NCI-H1694 (cell line): ENCODE measurements at regions not wholly inside any gene's neighbourhood (a gene's known extent, or its start where the extent isn't known, plus 50 kb on each side); places are given as distances from the start of the nearest gene placed in this dataset.

Source experiments
- DNase-seq: peaks from one replicate; lab custom pipeline; 2025; lab: John Stamatoyannopoulos, UW

DNA sequence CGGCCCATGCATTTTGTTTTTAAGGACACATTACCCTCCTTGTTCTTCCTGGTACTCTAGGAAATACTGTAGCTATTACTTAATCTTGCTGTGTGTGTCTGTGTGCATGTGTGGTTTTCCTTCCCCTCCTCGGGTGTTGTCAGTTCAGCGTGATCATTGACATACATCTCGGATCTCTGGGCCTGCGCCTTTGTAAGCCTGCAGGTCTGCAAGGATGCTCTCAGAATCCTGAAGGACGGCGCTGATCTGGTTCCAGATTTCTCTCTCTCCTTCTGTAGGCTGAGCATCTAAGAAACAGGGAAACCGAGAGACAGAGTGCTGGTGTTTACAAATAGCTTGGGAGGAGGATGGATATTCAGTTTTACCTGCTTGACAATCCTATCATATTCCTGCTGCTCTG is 100.2 kb downstream of the CYRIA start:
- DNase-seq = no peak

DNA sequence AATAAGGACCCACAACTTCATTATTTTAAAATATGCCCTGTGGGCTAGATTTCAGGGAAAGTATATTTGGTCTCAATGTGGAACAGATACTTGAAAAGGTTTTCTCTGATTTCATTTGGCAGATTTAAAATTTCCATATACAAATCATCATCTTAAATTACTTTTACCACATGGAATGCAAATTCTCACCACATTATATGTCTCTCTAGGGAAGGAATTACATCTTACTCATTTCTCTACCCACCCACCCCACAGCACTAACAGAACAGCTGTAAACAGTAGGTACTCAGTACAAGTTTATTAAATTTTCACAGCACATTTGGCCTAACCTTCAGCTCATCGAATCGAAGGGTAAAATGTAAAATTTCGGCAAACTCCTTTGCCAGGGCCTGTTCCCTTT is 104.0 kb downstream of the CYRIA start:
- no peak for DNase-seq

DNA sequence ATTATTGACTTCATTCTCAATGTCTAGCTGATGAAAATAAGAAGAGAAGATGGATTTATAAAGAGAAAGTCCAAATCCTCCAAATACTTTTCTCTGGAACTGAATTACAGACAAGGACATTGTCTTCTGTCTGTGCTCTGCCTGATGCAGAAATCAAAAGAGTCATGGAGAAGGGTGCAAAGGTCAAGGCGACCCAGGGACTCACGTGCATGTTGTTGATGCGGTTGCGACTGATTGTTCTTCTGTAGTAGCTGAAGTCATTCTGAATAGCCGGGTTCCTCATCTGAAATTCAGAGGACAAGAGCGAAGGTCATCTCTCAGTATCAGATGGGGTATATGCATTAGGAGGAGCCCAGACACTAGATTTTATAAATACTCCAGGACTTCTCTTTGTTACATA is 104.4 kb downstream of the CYRIA start:
- no peak for DNase-seq

DNA sequence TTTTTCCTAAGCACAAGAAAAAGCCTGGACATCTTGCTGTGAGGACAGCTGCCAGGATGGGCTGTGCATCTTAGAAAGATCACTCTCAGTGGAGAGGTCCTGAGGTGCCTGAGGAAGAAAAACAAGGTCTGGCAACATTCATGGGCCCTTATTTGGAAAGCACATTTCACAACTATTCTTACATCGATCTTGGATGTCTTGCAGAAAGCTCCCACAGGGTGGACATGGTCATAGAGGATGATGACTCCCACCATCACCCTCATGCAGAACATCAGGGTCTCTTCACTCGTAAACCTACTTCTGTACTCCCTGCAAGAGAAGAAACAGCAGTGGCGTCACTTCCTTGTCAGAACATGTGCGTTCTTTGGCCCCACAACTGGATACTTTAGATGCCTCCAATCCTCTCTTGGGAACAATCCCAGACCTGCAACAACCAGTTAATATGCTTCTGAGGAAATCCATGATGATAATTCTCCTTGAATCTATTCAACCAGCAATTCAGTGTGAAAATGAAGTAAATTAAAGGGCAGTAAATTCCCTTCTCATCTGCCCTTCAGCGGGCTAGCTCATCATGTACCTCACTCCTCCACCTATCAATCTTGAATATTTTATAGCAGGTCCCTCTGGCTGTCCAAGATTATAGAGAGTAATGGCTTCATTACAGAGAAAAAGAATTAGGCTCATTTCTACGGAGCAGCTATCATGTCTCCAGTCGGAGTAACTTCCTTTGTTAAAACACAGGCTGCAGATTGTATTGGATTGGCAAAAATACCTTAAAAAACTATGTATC is 106.2 kb downstream of the CYRIA start:
- DNase-seq = no peak

DNA sequence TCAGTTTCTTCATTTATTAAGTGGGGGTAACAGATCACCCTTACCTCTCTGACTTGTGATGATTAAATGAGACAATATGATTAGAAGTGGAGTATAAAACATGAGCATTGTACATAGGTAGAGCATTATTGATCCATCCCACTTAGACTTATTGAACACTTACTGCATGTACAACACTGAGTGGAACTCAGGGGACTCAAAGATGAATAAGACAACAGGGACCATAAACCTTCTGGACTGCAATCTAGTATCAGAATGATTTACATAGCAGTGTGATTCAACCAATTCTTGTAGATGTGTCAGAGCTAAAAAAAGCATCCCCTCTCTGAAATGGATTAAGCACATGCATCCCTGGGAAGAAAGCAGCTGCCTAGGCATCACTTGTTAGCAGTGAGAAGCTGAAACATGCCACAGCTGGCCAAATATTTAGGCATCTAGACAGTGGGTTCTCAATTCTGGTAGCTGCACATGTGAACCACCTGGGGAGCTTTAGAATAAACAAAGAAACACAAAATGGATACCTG is 111.5 kb downstream of the CYRIA start:
- DNase-seq = no peak

DNA sequence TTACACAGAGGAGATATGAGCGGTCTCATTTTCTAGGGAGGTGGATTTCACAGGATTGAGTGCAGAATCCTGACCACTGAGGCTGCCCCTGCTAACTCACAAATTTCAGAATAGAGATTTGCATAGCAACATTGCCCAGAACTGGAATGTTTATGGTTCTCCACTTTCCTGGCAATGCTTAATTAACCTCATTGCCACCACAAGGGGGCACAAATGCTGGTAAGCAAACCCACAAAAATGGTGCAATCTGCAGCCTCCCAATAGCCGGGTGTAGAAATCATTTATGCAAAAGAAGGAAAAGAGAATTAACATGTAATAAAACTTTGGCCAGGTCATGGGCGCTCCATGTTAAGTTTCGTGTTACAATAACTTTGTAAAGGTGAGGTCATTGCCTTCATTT is 112.4 kb downstream of the CYRIA start:
- peak; percentile 63 for DNase-seq

DNA sequence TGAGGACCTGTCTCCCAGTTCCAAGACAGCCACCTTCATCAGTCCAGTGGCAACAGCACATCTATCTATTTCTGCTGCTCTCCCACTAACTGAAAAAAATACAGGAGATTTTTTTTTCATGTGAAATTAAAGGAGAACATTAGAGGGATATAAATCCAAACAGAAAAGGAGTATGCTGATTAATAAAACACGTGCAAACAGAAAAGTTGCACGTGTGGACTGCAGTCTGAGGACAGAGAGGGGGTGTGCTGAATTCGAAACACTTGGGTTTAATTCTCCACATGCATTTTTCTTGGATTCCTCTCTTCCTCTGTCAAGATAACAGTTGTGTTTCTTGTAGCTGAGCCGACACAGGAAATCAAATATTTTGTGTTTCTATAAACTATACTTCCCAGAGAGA is 113.4 kb downstream of the CYRIA start:
- no peak for DNase-seq

DNA sequence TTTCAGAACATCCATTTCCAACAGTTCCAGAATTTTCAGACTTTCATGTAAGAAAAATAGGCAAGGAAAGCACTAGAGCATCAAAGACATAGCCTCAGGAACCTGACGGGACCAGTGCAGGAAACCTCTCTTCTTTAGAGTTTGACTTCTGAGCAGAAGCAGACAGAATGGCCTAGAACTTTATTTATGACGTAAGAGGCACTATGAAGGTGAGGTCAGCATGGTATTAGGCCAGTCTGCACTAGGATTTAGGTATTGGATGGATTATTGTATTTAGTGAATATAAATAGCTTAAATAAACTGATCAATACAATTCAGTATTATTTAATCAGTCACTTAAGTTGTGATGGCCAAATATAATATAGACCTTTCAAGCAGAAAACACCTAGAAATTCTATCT is 117.6 kb downstream of the CYRIA start:
- DNase-seq = no peak

DNA sequence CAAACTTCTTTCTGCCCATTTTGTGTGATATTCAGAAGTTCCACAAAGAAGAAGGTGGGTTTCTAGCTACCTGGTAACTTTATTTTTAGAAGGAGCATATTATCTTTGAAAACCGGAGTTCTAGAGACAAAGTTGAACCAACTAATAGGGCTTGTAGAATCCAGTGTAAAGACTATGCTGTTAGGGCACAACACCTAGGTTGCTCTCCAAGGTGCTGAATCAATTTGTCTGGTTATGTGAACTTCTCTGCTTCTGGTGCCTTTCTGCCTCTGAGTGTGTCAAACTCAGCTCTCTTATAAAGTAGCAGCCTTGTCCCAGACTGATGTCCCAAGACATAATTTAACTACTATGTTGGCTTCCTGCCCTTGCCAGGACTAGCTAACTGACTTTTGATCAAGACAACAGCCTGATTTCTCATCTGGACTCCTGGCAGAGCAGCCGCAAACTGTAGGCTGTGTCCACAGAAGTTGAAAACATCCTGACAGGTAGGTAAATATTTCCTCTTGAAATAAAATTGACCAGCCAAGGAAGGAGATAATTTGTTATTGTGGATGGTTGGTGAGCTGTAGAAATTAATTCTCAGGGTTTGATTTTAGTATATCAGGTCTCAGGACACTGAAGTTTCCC is 119.4 kb downstream of the CYRIA start:
- no peak for DNase-seq

DNA sequence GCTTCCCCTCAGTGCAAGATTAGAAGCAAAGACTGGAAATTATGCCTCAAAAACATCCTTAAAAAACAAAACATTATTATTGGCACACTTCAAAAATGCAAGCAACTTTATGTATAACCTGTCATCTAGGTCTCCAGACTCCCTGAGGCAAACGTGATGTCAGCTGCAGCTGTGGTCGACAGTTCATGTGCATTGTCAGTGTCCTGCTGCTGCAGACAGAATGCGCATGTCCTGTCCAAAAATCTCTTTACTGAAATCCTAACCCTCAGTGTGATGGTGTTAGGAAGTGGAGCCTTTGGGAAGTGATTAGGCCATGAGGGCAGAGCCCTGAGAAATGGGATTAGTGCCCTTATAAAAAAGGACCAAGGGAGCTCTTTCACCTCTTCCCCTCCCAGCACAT is 126.9 kb downstream of the CYRIA start:
- DNase-seq = no peak

DNA sequence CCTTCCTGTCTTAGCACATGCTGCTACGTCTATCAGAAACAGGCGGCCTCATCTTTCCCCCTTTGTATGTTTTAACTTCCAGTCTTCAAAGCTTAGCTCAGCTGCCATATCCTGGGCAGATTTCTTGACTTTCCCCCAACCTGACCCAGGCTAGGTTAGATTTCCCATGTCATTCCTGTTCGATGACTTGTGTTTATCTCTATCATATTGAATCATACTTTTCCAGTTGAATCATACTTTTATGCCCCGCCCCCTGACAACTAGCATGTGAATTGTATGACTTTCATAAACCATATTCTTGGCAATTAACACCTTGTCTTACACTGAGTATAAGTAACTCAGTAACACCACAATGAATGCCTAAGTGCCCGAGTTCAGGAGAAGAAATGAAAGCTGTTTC is 128.3 kb downstream of the CYRIA start:
- no peak for DNase-seq

DNA sequence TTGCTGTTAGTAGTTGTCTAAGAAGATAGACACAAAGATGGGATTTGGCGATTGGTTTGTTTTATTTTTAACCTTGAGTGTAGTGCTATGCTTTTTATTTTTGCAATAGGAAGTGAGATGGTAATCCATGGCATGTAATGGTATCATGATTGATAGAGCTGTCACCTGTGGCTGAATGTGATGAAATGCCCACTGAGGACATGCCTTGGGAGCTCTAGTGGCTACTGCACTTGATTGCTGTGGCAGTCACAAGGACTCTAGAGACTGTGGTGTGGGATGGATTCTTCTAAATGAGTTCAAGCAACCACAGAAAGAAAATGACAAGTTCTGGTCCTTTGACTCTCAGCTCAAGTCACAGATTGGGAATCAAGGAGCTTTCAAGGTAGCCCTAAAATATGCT is 139.4 kb downstream of the CYRIA start:
- DNase-seq = no peak

DNA sequence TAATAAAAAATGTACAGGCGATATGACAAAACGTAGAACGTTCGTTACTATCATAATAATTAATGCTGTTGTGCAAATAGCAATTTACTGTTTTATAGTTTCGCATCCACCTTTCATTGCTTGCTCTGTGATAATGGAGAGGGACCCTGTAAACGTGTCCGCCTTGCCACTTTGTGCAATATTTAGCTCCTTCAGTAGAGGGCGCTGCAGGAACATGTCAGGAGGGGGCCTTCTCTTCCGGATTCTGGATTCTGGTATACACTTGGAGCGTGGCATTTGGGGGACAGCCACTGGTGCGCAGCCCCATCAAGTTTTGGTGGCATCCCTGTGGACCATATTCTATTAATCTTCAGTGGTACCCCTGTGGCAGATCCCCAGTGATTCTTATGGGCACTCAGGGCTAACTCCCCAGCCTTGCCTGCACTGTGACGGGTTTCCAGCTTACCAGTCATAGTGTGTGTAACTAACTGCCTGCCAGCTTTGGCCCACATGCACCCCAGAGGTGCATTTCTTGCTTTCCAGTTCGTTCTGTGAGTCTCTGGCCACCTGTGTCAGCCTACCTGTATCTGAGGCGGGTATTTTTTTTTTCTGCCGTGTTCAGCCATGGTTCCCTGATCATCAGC is 140.3 kb downstream of the CYRIA start:
- DNase-seq = peak; percentile 47

DNA sequence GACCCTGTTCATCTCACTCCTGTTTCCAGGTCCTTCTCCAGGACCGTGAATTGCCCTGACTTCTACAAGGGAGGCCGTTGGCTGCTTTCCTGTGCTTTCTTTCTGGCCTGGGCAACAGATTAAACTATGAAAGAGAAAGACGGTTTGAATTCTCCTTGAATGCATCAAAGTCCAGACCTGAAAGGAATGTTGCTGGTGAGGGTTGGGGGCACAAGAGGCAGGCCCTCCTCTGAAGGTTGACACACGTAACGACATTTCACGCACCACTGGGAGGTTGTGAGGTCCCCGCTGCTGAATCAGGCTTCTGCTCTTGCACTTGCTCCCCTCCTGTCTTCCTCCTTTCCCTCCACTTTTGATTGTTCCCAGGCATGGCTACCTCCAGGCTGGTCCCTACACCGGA is 141.9 kb downstream of the CYRIA start:
- DNase-seq = no peak

DNA sequence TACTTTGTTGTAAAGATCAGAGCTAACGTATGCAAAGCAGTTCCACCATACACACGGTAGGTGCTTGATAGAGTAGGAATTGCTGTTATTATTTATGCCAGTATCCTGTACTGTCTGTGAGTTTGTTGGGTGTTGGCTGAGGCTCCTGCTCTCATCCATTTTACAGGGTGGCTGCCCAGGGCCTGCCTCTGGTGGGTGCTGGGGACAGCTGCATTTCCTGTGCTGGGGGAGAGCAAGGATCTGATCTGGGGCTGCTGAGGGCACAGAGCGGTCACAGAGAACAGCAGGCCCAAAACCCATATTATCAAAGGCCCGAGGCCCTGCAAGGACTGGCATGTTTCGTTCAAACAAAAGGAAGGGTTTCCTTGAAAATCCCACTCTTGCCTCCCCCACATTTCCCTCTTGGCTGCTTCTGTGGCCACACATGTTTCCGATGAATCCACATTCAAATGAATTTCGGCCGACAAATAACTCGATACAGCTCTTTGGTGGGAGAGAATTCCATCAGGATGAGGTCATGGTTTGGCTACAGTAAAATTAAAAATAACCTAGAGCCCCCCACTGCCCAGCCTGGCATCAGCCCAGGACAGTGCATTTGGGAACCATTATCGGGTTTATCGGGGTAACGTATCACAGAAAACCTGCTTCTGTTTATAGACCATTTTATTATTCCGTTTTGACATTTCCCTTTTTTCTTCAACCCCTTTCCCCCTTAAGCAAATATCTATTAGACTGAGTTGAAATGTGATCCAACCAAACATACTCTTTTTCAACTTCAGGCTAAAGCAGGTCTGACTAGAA is 143.4 kb downstream of the CYRIA start:
- no peak for DNase-seq

DNA sequence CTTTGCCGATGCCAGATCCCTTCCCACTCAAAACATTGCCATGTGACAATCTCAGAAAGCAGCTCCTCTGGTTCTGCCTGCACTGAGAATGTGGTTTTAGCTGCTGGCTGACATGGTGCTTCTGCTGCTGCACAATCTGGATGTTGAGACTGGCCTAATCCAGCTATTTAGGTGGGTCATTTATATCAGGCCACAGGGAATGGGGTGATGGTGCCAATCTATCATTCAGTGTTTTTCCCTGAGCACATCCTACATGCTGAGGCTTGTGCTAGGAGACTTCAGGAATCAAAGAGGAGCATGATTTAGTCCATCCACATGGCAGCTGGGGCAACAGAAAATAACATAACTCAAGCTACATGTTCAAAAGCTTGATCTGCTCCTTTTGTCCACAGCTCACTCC is 144.7 kb downstream of the CYRIA start:
- no peak for DNase-seq

DNA sequence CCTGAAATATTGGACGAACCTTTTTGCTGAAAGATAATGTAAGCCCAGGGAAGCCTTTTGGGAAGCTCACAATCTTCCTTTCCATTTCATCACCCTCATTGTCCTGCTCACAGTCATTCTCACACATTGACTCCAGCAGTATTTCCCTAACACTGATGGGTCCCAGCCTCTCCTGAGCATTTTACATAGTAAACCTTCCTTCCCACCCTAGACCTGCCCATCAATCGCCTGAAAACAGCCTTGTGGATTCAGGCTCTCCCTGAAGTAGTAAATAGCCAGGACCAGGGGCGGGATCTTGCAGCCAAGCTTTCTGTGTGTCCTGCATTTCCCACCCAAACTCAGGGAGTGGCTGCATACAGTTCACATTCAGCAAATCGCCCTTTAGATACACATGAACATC is 149.9 kb downstream of the CYRIA start:
- DNase-seq = no peak

DNA sequence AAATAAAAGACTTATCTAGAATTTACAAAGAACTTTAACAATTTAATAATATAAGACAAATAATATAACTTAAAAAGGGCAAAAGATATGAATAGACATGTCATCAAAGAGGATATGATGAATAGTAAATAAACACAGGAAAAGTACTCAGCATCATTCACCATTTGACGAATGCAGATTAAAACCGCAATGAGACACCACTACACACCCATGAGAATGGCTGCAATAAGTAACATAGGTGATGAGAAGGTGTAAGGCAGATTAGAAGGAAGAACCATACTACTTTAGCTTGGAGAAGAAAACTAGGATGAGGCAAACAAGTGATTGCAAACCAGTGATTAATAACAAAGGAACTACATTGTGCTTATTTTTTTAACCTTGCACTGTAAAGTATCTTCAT is 152.0 kb downstream of the CYRIA start:
- DNase-seq = no peak

DNA sequence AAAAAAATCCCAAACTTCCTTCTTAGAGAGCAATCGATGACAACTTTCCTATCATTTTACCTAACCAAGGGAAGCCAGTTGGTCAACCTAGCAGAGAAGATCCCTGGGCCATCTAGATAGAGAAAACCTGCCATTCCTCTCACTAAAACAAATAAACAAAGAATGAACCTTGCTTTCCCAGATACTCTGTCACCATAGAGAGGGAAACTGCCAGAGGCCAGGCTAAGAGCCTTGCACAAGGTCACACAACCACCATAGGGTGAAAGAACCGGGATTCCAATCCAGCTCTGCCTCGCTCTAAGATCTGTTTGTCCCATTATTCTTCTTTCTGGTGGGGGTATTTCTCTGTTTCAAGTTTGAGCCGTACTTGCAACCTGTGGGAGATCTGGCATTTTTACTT is 154.6 kb downstream of the CYRIA start:
- DNase-seq = no peak

DNA sequence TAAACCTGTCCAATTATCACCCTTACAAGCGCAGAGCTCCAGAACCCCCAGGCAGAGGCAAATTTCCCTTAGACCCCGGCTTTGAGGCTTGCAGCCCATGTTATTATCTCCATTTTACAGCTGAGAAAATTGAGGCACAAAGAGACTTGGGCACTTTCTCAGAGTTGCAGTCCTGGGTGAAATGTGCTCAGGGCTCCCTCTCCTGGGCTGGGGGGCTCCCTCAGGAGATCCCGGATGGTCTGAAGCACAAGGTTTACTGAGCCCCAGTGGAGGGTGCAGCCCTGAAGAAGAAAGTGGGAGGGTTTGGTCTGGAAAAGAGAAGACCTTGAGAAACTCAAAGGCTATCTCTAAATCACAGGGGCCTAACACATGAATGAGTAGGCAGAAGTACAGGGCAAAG is 156.6 kb downstream of the CYRIA start:
- no peak for DNase-seq

DNA sequence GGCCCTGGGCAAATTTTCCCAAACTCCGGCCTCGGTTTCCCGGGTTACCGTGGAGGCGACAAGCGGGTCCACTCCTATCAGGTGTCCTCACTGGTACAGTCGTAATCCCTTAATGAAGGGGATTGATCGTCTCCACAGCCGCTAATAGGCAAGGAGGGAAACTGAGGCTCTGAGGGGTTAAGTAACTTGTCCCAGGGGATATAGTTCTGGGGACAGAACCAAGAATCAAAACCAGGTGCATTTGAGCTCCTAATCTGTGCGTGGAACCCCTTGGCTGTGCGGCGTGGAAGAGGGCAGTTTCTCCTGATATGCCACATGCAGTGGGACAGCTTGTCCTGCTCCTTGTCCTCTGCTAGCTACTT is 157.2 kb downstream of the CYRIA start:
- no peak for DNase-seq

DNA sequence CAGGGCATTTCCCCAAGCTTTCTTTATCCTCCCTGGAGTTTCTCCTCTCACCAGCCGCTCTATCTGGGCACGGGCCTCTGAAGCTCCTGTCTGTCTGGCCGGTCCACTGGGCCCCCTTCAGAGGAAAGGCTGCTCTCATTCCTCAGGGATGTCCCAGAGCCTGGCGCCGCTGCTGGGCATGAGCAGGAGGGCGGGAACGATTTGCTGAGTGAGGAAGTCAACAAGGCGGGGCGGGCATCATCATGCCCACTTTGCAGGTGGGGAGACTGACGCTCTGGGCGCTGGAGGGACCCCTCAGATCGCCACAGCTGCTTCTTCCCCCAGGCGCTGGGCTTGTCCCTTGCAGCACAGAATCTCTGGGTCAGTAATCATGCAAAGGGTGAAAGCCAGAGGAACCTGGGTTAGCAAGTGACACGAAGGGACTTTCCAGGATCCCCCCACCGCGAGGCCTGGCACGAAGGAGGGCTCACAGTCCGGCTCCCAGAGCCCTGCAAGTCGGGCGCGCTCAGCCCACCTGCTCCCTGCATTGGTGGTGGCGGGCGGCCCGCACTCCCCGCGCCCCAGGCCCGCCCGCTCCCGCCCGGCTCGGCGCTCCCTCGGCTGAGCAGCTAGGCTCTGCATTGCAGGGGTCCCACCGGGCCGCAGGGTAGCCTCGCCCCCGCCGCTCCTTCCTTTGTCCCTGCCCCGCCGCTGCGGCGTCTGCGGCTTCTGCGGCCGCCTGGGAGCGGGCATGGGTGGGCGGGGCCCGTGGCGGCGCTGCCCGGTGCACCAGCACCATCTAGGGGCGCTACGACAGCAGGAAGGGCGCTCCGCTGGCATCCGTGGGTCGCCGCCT is 157.8 kb downstream of the CYRIA start:
- DNase-seq = peak; percentile 44
